ENCODE measurements at regions not wholly inside any gene's neighbourhood (a gene's known extent, or its start where the extent isn't known, plus 50 kb on each side); places are given as distances from the start of the nearest gene placed in this dataset.

GRCh38 chr16:48930951-48931553, 321.1 kb upstream of the N4BP1 start:
- DNase-seq, result no peak

DNA sequence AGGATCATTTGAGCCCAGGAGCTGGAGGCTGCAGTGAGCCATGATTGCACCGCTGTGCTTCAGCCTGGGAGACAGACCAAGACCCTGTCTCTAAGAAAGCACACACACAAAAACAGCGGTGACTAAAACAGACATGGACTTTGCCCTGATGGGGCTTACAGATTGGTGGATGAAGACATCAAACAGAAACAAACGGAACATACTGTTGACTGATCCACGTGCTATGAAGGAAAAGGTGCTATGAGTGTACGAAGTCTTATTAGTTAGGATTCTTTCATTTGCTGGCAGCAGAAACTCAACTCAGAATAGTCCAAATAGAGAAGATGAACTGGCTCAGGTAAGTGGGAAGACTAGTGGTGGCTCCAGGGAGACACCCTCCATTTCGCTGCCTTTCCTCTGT, 309.8 kb upstream of the N4BP1 start:
- DNase-seq, result no peak

GRCh38 chr16:48918520-48919258, 308.7 kb upstream of the N4BP1 start:
- peak; percentile 13 for DNase-seq

DNA sequence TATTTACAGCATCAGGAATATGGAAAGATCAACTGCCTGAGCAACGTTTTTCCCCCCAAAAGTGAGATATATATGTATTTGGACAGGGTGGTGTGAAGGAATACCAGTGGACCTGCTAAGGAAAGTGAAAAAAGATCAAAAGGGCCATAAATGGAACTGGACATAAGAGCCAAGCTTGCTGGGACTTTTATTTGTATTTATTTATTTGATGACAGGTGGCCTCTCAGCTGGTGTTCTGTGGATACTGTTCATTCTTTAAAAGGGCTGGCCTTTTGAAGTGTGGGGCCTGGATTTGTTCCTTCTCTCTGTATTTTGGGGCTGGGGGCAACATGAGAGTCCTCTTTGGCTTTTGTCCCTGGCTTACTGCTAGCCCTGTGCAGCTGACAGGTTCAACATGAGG, 306.6 kb upstream of the N4BP1 start:
- no peak for DNase-seq

- no peak for DNase-seq
Measured at GRCh38 chr16:48914070-48914469, 304.1 kb upstream of the N4BP1 start.

DNA sequence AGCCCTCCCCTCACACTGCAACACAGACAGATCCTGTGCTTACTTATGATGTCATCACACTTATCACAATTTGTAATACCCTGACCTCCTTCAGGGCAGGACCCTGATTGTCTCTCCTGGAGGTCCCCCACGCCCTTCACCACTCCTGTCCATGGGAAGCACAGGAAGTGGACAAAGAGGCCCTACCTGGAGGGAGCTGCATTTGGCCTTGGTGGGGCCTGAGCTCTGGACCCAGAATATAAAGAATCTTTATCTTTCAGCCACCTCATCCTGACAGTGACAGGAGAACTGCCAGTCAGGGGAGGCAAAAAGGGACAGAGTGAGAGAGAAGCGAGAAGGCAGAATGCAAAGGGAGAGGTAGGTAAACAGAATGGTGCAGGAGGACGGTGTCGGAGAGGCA, 303.4 kb upstream of the N4BP1 start:
- no peak for DNase-seq

DNA sequence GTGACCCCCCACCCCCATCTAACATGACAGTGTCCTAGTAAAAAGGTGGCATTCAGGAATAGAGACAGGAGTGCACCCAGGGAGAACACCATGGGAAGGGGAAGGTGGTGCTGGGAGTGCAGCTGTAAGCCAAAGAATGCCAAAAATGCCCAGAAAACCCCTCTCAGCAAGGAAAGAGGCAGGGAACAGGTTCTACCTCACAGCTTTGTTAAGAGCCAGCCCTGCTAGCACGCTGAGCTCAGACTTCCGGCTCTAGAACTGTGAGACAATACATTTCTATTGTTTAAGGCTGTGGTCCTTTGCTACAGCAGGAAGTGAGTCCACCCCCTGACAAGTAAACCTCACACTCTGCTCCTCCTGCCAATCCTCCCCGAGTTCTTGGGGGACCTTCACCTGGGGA, 302.4 kb upstream of the N4BP1 start:
- DNase-seq, result no peak

- peak; percentile 4 for DNase-seq
Measured at GRCh38 chr16:48911700-48912099, 301.7 kb upstream of the N4BP1 start.

DNA sequence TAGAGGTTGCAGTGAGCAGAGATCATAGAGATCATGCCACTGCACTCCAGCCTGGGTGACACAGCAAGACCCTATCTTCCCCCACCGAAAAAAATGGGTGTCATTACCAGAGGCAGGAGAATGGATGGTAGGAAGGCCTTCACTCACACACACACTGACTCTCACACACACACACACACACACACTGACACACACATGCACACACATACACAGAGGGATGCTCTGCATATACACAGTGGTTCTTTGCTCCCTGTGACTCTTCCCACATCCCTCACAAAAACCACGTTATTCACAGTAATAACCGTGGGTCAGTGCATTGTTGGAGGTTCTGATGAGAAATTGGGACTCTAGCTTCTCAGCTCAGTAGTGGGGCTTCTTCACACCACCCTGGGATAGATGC, 300.2 kb upstream of the N4BP1 start:
- no peak for DNase-seq

DNA sequence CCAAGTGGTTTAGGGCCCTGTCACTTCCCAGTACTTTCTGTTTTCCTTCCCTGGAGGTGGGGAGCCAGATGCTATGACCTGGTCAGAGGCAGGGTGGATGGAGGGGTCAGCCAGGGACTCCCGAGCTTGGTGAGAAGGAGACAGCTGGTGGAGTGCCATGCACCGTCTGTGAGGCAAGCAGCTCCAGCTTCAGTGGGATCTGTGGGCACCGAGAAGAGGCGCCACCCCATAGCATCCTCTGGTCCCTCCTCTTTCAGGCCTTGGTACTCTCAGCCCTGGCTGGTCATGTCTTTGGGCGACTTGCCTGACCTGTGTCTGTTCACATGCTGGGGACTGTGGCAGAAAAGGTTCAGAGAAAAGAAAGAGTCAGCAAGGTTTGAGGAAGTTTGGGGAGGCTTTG, 299.3 kb upstream of the N4BP1 start:
- no peak for DNase-seq

DNA sequence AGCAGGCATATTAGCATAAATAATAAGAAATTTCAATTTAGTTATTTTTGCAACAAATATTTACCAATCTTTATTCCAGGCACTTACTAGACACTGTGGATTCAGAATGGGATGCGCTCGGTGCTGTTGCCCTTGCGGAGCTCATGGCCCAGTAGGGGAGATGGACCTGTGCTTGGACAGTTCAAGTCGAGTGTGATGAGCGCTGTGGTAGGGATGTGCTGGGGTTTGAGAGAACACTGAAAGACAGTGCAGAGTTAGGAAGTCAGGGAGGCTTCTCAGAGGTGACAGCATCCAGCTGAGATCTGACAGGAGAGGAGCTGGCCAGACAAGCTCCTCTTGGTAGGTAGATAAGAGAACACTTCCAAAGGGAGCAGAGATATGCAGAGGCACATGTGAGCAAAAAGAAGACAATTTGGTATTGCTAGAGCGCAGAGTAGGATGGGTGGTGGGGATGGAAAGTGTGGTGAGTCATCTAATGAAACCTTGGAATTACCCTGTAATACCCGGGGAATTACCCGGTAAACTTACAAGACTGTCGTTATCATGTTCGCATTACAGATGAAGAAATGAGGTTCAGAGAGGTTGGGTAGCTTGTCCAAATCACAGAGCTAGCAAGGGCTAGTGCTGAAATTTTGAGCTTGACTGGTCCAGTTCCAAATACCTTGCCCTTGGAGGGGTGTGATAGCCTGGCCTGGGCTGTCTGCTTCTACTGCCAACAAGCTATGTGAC, 298.1 kb upstream of the N4BP1 start:
- DNase-seq, result no peak

DNA sequence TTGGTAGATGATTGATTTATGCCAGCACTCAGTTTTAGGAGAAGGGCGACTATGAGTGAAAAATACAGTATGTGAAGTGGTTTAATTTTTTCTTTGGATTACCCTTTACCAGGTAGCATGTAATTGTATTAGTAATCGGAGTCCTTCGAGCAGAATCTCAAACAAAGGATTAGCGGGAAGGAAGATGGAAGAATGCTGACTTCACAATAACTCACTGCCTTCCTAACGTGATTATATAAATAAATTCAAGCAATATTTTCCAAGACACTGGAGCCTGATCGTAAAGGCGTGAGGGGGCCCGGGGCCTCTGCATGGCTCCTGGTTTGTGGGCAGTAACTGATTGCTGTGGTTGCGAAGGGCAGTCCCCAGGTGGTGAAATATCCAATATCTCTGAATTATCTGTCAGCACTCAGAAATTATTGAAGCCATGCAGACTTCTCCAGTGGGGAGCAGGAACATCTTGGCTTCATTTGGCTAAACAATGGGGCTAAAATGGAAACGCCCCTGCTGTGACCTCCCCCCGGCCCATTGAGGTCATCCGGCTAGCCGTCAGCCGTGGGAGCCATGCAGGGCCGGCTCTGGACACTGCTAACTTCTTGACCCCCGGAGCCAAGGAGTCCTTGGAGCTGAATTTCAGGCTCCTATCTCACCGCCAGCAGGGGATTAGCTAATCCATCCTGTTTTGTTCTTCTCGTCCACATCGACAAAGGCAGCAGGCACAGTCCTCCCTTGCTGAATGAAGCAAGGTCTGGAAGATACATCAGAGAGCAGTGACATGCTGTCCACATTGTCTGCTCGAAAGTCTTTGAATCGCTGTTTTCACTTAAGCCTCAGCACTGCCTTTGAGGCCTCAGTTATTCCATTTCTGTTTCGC, 295.9 kb upstream of the N4BP1 start:
- no peak for DNase-seq

DNA sequence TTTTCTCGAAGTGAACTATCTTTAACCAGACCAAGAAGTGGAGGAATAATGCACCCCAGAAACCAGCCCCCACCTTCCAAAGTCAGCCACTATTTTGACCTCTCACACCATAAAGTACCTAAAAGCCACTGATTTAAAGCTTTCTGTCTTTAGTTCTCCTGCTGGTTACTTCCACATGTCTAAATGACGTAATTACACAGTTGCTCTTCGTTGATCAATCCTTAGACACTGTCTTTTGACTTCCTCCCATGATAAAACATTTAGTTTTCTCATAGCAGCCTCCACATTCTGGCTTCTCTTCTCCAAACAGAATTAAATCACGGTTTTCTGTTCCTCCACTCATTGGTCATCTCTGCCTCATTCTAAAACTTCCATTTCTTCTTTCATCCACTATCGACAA, 294.4 kb upstream of the N4BP1 start:
- no peak for DNase-seq

GRCh38 chr16:48903039-48903438, 293.1 kb upstream of the N4BP1 start:
- DNase-seq, result no peak

GRCh38 chr16:48901712-48902374, 291.9 kb upstream of the N4BP1 start:
- DNase-seq, result no peak

DNA sequence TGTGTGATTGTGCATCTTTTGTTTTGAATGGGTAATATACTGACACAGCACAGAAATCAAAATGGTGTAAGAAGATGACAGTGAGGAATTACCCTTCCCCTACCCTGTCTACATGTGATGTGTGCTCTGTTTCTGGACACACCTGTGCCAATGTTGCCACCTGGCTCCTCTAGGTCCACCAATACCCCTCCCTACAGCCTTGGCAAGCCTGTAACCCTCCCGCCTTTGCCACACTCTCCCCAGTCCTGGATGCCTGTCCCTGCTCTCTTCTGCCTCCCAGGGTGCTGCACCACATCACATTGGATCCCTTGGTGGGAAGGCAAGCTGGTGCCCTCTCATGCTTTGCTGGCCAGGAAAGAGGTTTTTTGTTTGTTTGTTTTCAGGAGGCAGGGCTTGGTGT, 289.5 kb upstream of the N4BP1 start:
- no peak for DNase-seq

DNA sequence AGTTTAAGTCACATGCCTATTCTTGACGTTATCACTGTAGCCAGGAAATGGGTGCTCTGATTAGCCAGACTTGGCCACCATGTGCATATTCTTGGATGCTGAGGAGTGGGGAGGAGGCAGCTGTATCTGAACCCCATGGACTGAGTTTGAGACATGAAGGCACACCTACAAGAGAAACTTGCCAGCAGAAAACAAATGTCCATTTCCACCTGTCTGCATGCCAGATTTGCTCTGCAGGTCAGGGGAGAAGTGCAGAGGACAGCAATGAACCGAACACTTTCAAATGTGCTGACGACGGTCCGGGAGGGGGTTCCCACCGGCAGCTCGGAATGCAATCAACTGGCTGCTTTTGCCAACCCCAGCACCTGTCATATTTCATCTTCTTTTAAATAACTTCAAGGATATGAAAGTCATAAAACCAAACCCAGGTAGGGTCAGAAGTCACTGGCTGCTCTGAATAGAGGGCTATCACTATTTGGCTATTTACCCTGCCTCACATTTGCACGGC, 287.8 kb upstream of the N4BP1 start:
- DNase-seq, result no peak

- no peak for DNase-seq
Measured at GRCh38 chr16:48895142-48895541, 285.2 kb upstream of the N4BP1 start.

DNA sequence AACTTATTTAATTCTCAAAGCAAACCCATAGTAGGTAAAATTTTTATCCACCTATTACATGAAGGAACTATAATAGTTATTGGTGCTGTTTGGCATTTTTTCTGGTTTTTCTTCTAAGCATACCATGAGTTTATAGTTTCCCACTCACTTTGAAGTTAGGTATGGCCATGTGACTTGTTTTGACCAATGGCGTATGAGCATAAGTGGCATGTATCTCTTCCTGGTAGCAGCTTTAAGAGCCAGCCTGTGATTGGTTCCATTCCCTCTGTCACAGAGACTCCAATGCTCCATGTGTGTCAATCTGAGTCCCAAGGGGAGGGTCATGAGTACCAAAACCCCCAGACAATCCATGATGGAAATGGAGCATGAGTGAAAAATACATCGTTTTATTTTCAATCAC, 282.9 kb upstream of the N4BP1 start:
- DNase-seq, result no peak

GRCh38 chr16:48887646-48888210, 277.7 kb upstream of the N4BP1 start:
- DNase-seq, result no peak

GRCh38 chr16:48885471-48885870, 275.5 kb upstream of the N4BP1 start:
- DNase-seq, result no peak

DNA sequence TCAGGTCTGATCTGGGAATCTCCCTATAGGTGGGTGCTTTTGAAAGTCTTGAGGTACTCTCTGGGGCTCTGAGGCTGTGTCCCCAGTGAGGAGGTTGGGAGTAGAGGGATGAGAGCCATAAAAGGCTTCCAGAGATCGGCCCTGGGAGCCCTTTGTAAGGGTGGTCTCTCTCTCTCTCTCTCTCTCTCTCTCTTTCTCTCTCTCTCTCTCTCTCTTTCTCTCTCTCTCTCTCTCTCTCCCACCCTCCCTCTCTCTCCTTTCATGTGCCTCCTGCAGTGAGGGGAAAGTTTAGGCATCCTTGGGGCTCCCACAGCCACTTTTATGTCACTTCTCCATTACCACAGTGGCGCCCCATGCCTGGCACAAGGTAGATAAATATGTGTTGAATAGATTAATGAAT, 271.3 kb upstream of the N4BP1 start:
- no peak for DNase-seq
